ENCODE measurements at regions not wholly inside any gene's neighbourhood (a gene's known extent, or its start where the extent isn't known, plus 50 kb on each side); places are given as distances from the start of the nearest gene placed in this dataset.

DNA sequence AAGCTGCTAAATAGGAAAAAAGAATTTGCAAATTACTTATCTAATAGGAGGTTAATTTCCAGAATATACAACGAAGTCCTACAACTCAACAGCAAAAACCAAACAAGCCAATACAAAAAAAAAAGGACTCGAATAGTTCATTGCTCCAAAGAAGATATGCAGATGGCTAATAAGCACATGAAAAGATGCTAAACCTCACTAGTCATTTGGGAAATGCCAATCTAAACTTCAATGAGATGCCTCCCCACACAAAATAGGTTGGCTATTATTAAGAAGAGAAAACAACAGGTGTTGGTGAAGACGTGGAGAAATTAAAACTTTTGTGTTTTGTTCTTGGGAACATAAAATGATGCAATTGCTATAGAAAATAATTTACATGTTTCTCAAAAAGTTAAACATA, 1634.4 kb upstream of the DDX18 start:
- TF ChIP-seq EZH2phosphoT487 (IDR thresholded peaks at IDR 0.05; ENCODE audit: borderline replicate concordance, low read length) (no peak), EZH2 (IDR thresholded peaks at IDR 0.05; ENCODE audit: low read length, unreplicated experiment) (no peak)
- TF ChIP-seq, protein P1, sequence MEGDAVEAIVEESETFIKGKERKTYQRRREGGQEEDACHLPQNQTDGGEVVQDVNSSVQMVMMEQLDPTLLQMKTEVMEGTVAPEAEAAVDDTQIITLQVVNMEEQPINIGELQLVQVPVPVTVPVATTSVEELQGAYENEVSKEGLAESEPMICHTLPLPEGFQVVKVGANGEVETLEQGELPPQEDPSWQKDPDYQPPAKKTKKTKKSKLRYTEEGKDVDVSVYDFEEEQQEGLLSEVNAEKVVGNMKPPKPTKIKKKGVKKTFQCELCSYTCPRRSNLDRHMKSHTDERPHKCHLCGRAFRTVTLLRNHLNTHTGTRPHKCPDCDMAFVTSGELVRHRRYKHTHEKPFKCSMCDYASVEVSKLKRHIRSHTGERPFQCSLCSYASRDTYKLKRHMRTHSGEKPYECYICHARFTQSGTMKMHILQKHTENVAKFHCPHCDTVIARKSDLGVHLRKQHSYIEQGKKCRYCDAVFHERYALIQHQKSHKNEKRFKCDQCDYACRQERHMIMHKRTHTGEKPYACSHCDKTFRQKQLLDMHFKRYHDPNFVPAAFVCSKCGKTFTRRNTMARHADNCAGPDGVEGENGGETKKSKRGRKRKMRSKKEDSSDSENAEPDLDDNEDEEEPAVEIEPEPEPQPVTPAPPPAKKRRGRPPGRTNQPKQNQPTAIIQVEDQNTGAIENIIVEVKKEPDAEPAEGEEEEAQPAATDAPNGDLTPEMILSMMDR (conservative IDR thresholded peaks at IDR 0.05; ENCODE audit: low read depth, low read length) = no peak

All from PC-3 (cell line).